Neural cell (in vitro differentiated cells): ENCODE measurements at regions not wholly inside any gene's neighbourhood (a gene's known extent, or its start where the extent isn't known, plus 50 kb on each side); places are given as distances from the start of the nearest gene placed in this dataset.

ENCODE experiments used
- H2AFZ ChIP-seq: fragments of 200-600, 300-800 bp; sonication (generic), shearing (Covaris generic); 2 replicates; pipeline ENCODE4 v1.6.0; 2014; ENCODE audit warnings: low read depth, mild to moderate bottlenecking, antibody characterized with exemption, low read length, moderate library complexity
- H3F3A ChIP-seq: fragments of 200-600 bp; shearing (Covaris generic); 2 replicates; pipeline ENCODE4 v1.6.1; 2016; ENCODE audit warnings: mild to moderate bottlenecking, moderate library complexity, mixed read lengths, antibody characterized with exemption, low read length; ENCODE audit not compliant: insufficient read depth, poor library complexity, severe bottlenecking
- H3K27ac ChIP-seq: fragments of 200-600, 300-800 bp; sonication (generic), shearing (Covaris generic); 2 replicates; pipeline ENCODE4 v1.5.1; 2014; ENCODE audit warnings: mild to moderate bottlenecking, low read length, moderate library complexity
- H3K27me3 ChIP-seq: fragments of 300-800, 200-600 bp; sonication (generic), shearing (Covaris generic); 2 replicates; pipeline ENCODE4 v1.6.0; 2014; ENCODE audit warnings: mild to moderate bottlenecking, low read depth, low read length, moderate library complexity; ENCODE audit not compliant: insufficient read depth
- H3K36me3 ChIP-seq: fragments of 300-800, 200-600 bp; sonication (generic), shearing (Covaris generic); 2 replicates; pipeline ENCODE4 v1.5.1; 2014; ENCODE audit warnings: mild to moderate bottlenecking, antibody characterized with exemption, low read length, moderate library complexity; ENCODE audit not compliant: insufficient read depth
- H3K4me2 ChIP-seq: fragments of 300-800, 200-600 bp; sonication (generic), shearing (Covaris generic); 2 replicates; pipeline ENCODE4 v1.6.0; 2014; ENCODE audit warnings: mild to moderate bottlenecking, low read length
- H3K4me3 ChIP-seq: fragments of 300-800, 200-600 bp; sonication (generic), shearing (Covaris generic); 2 replicates; pipeline ENCODE4 v1.5.1; 2014; ENCODE audit warnings: mild to moderate bottlenecking, low read length, moderate library complexity
- H3K79me2 ChIP-seq: fragments of 200-600 bp; shearing (Covaris generic); replicated peaks from 2 replicates; pipeline ENCODE4 v1.6.0; 2014; ENCODE audit warnings: mild to moderate bottlenecking, low read length, moderate library complexity; ENCODE audit not compliant: insufficient read depth
- H3K9ac ChIP-seq: fragments of 300-800, 200-600 bp; sonication (generic), shearing (Covaris generic); 2 replicates; pipeline ENCODE4 v1.6.1; 2016; ENCODE audit warnings: mild to moderate bottlenecking, low read length, mixed read lengths
- H3K9me2 ChIP-seq: fragments of 200-600 bp; shearing (Covaris generic); 2 replicates; pipeline ENCODE4 v1.6.1; 2016; ENCODE audit warnings: mild to moderate bottlenecking, low read length, mixed read lengths; ENCODE audit not compliant: insufficient read depth
- H3K9me3 ChIP-seq: fragments of 200-600, 300-800 bp; sonication (generic), shearing (Covaris generic); 2 replicates; pipeline ENCODE4 v1.6.1; 2016; ENCODE audit warnings: mild to moderate bottlenecking, mixed run types, low read length, moderate library complexity, mixed read lengths
- H4K20me1 ChIP-seq: fragments of 200-600 bp; shearing (Covaris generic); 2 replicates; pipeline ENCODE4 v1.6.1; 2016; ENCODE audit warnings: mild to moderate bottlenecking, mixed run types; ENCODE audit not compliant: insufficient read depth
- EP300 ChIP-seq: fragments of 450-650 bp; conservative IDR thresholded peaks from 2 replicates; pipeline ENCODE4 v1.6.1; 2014; ENCODE audit warnings: antibody characterized with exemption, mild to moderate bottlenecking, moderate library complexity; ENCODE audit not compliant: poor library complexity, severe bottlenecking
- EZH2 ChIP-seq: fragments of 200-600, 300-800 bp; shearing (Covaris generic), sonication (generic); IDR thresholded peaks from 2 replicates; pipeline ENCODE4 v1.6.1; 2014; ENCODE audit warnings: antibody characterized with exemption, low read length, borderline replicate concordance, mild to moderate bottlenecking; ENCODE audit not compliant: insufficient read depth, poor library complexity, severe bottlenecking
- MXI1 ChIP-seq: fragments of 450-650 bp; conservative IDR thresholded peaks from 2 replicates; pipeline ENCODE4 v1.6.1; 2014; ENCODE audit warnings: antibody characterized with exemption, mild to moderate bottlenecking; ENCODE audit not compliant: poor library complexity, severe bottlenecking
- POLR2AphosphoS5 ChIP-seq: IDR thresholded peaks from 2 replicates; pipeline ENCODE4 v1.6.1; 2012
- RAD21 ChIP-seq: fragments of 450-650 bp; conservative IDR thresholded peaks from 2 replicates; pipeline ENCODE4 v1.6.1; 2014; ENCODE audit warnings: antibody characterized with exemption, mild to moderate bottlenecking, moderate library complexity
- SMC3 ChIP-seq: fragments of 450-650 bp; conservative IDR thresholded peaks from 2 replicates; pipeline ENCODE4 v1.6.1; 2014; ENCODE audit warnings: antibody characterized with exemption, mild to moderate bottlenecking, moderate library complexity; ENCODE audit not compliant: poor library complexity
- TAF1 ChIP-seq: IDR thresholded peaks from 2 replicates; pipeline ENCODE4 v1.6.1; 2012; ENCODE audit warnings: low read depth
- TF ChIP-seq, protein P1 (sequence below): fragments of 450-650 bp; IDR thresholded peaks from 2 replicates; pipeline ENCODE4 v1.5.1; 2014; ENCODE audit warnings: antibody characterized with exemption, mild to moderate bottlenecking, moderate library complexity; ENCODE audit not compliant: poor library complexity, severe bottlenecking
- TF ChIP-seq, protein P2 (sequence below): IDR thresholded peaks from 2 replicates; pipeline ENCODE4 v1.6.1; 2012; ENCODE audit warnings: borderline replicate concordance

DNA sequence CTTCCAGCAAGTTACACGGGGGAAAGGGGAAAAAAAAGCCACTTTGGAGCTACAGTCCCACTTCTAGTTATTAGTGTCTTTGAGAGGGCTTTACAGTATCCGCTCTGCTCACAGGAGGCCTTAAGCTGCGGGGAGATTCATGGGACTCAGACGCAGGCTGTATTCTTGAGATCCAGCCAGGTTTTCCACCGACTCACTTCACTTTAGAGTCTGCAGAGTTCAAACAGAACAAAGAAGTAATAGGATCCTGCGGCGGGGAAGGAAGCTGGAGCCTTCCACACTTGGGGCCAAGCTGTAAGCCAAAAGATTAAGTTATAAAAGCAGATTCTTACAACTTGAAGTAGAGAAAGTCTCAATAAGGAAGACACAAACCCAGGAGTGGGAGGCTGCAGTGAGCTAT, 60.2 kb upstream of the FAM174B start:
- H3K4me2 ChIP-seq = no peak overlapping the region
- no peaks in the 10 kb centered on the region for H4K20me1 ChIP-seq
- no peaks in the 10 kb centered on the region for H3K9me3 ChIP-seq
- no peak overlapping the region for H3K4me3 ChIP-seq
- TF ChIP-seq, protein P1, sequence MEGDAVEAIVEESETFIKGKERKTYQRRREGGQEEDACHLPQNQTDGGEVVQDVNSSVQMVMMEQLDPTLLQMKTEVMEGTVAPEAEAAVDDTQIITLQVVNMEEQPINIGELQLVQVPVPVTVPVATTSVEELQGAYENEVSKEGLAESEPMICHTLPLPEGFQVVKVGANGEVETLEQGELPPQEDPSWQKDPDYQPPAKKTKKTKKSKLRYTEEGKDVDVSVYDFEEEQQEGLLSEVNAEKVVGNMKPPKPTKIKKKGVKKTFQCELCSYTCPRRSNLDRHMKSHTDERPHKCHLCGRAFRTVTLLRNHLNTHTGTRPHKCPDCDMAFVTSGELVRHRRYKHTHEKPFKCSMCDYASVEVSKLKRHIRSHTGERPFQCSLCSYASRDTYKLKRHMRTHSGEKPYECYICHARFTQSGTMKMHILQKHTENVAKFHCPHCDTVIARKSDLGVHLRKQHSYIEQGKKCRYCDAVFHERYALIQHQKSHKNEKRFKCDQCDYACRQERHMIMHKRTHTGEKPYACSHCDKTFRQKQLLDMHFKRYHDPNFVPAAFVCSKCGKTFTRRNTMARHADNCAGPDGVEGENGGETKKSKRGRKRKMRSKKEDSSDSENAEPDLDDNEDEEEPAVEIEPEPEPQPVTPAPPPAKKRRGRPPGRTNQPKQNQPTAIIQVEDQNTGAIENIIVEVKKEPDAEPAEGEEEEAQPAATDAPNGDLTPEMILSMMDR = no peak
- TF ChIP-seq RAD21 (no peak), POLR2AphosphoS5 (no peak), EZH2 (no peak), EP300 (no peak), TAF1 (no peak), MXI1 (no peak), SMC3 (no peak)
- TF ChIP-seq, protein P2, sequence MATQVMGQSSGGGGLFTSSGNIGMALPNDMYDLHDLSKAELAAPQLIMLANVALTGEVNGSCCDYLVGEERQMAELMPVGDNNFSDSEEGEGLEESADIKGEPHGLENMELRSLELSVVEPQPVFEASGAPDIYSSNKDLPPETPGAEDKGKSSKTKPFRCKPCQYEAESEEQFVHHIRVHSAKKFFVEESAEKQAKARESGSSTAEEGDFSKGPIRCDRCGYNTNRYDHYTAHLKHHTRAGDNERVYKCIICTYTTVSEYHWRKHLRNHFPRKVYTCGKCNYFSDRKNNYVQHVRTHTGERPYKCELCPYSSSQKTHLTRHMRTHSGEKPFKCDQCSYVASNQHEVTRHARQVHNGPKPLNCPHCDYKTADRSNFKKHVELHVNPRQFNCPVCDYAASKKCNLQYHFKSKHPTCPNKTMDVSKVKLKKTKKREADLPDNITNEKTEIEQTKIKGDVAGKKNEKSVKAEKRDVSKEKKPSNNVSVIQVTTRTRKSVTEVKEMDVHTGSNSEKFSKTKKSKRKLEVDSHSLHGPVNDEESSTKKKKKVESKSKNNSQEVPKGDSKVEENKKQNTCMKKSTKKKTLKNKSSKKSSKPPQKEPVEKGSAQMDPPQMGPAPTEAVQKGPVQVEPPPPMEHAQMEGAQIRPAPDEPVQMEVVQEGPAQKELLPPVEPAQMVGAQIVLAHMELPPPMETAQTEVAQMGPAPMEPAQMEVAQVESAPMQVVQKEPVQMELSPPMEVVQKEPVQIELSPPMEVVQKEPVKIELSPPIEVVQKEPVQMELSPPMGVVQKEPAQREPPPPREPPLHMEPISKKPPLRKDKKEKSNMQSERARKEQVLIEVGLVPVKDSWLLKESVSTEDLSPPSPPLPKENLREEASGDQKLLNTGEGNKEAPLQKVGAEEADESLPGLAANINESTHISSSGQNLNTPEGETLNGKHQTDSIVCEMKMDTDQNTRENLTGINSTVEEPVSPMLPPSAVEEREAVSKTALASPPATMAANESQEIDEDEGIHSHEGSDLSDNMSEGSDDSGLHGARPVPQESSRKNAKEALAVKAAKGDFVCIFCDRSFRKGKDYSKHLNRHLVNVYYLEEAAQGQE = no peak
- H3K27ac ChIP-seq = no peak overlapping the region
- no peaks in the 10 kb centered on the region for H3K9me2 ChIP-seq
- no peak overlapping the region for H3K9ac ChIP-seq
- no peaks in the 10 kb centered on the region for H3K27me3 ChIP-seq
- H3K79me2 ChIP-seq = no peaks in the 10 kb centered on the region
- H3F3A ChIP-seq = no peaks in the 10 kb centered on the region
- no peaks in the 10 kb centered on the region for H3K36me3 ChIP-seq
- H2AFZ ChIP-seq = no peak overlapping the region

- peaks cover 3% of the 10 kb centered on the region for H3K9me3 ChIP-seq
- H2AFZ ChIP-seq = no peak overlapping the region
- no peaks in the 10 kb centered on the region for H3K9me2 ChIP-seq
- no peaks in the 10 kb centered on the region for H3F3A ChIP-seq
- no peak overlapping the region for H3K4me2 ChIP-seq
- TF ChIP-seq, protein P2 = no peak
- TF ChIP-seq POLR2AphosphoS5 = no peak
- TF ChIP-seq MXI1 = no peak
- no peak overlapping the region for H3K4me3 ChIP-seq
- H3K79me2 ChIP-seq = no peaks in the 10 kb centered on the region
- no peaks in the 10 kb centered on the region for H3K27me3 ChIP-seq
- no peaks in the 10 kb centered on the region for H3K36me3 ChIP-seq
- no peak overlapping the region for H3K9ac ChIP-seq
- H3K27ac ChIP-seq = no peak overlapping the region
- no peaks in the 10 kb centered on the region for H4K20me1 ChIP-seq
Measured at GRCh38 chr15:92719021-92719420, 63.4 kb upstream of the FAM174B start.
